Limb (tissue), 2 donors: ENCODE measurements at regions not wholly inside any gene's neighbourhood (a gene's known extent, or its start where the extent isn't known, plus 50 kb on each side); places are given as distances from the start of the nearest gene placed in this dataset.
A peak's percentile ranks its signal among the peaks of the same experiment; 100 is the strongest.

Source experiments
- DNase-seq, 2 donors: peaks; one replicate each; pipeline ENCODE4 v3.0.0-alpha.2; 2016; ENCODE audit errors: extremely low spot score in 2 of 2

GRCh38 chr3:159757341-159758060, 231.1 kb upstream of the IL12A start:
- no peak for DNase-seq

GRCh38 chr3:159760046-159760445, 228.6 kb upstream of the IL12A start:
- DNase-seq, result no peak

- DNase-seq, result no peak
Observed at GRCh38 chr3:159761369-159761768, 227.3 kb upstream of the IL12A start.

- DNase-seq, result no peak
Observed at GRCh38 chr3:159761848-159762635, 226.6 kb upstream of the IL12A start.

- peak; percentile 51 to 79 for DNase-seq
Observed at GRCh38 chr3:159763011-159763601, 225.5 kb upstream of the IL12A start.

GRCh38 chr3:159763602-159764489, 224.8 kb upstream of the IL12A start:
- peak; percentile 66 to 88 for DNase-seq

- no peak for DNase-seq
Observed at GRCh38 chr3:159764490-159765029, 224.1 kb upstream of the IL12A start.

GRCh38 chr3:159765030-159765859, 223.4 kb upstream of the IL12A start:
- DNase-seq, result peak; percentile 55 to 80

- DNase-seq, result peak in 1 of 2 donors; percentile 35
Observed at GRCh38 chr3:159765860-159766294, 222.8 kb upstream of the IL12A start.

GRCh38 chr3:159766563-159767185, 222.0 kb upstream of the IL12A start:
- no peak for DNase-seq

GRCh38 chr3:159770998-159771397, 217.6 kb upstream of the IL12A start:
- DNase-seq, result no peak

- DNase-seq, result no peak
Observed at GRCh38 chr3:159771865-159772611, 216.6 kb upstream of the IL12A start.

- no peak for DNase-seq
Observed at GRCh38 chr3:159773706-159774105, 214.9 kb upstream of the IL12A start.

- peak in 1 of 2 donors; percentile 70 for DNase-seq
Observed at GRCh38 chr3:159775372-159775961, 213.2 kb upstream of the IL12A start.

GRCh38 chr3:159776779-159777178, 211.9 kb upstream of the IL12A start:
- DNase-seq, result no peak

GRCh38 chr3:159779883-159780282, 208.8 kb upstream of the IL12A start:
- no peak for DNase-seq

GRCh38 chr3:159781867-159782266, 206.8 kb upstream of the IL12A start:
- no peak for DNase-seq

GRCh38 chr3:159782724-159783421, 205.8 kb upstream of the IL12A start:
- no peak for DNase-seq
